ENCODE measurements at regions not wholly inside any gene's neighbourhood (a gene's known extent, or its start where the extent isn't known, plus 50 kb on each side); places are given as distances from the start of the nearest gene placed in this dataset.

DNA sequence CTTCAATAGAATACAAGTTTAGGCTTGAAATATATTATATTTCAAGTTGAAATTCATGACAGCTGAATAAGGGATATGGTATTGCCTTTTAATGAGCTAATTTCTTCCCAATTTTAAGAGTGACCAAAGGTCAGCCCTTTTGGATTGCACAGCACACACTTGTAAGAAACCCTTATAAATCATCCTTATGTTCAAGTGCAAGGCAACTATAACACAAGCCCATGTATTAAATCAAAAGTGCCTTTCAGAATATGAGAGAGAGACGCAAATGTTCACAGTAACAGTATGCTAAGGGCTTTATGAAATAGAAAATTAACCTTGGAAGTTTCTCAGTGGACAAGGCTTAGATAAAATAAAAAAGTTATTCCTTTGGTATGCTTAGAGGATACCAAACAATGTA is 121.7 kb upstream of the PTPRK start:
- no peak for TF ChIP-seq CTCF (conservative IDR thresholded peaks at IDR 0.05)
- TF ChIP-seq ZFX (IDR thresholded peaks at IDR 0.05), result no peak
